ENCODE measurements at regions not wholly inside any gene's neighbourhood (a gene's known extent, or its start where the extent isn't known, plus 50 kb on each side); places are given as distances from the start of the nearest gene placed in this dataset.
"Not testable (repeated sequence)": the region's sequence is repeated elsewhere in the genome, so short reads cannot be mapped to it uniquely, and the experiment has no call there.

DNA sequence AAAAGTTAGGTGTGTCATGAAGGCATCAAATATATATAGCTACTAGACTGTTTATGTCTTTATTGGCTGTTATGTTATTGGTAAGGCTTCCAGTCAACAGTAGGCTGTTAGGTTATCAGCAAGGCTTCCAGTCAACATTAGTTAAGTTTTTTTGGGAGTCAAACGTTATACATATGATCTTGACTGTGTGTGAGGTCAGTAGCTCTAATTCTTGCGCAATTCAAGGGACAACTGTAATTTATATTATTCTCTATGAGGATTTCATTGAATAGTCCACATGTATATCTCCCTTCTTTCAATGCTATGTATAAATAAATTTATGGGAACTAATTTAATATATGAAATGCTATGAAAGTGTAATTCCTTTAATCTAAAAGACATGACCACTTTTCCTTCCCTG lies 757.5 kb upstream of the TMEFF2 start:
- TF ChIP-seq, protein P1, sequence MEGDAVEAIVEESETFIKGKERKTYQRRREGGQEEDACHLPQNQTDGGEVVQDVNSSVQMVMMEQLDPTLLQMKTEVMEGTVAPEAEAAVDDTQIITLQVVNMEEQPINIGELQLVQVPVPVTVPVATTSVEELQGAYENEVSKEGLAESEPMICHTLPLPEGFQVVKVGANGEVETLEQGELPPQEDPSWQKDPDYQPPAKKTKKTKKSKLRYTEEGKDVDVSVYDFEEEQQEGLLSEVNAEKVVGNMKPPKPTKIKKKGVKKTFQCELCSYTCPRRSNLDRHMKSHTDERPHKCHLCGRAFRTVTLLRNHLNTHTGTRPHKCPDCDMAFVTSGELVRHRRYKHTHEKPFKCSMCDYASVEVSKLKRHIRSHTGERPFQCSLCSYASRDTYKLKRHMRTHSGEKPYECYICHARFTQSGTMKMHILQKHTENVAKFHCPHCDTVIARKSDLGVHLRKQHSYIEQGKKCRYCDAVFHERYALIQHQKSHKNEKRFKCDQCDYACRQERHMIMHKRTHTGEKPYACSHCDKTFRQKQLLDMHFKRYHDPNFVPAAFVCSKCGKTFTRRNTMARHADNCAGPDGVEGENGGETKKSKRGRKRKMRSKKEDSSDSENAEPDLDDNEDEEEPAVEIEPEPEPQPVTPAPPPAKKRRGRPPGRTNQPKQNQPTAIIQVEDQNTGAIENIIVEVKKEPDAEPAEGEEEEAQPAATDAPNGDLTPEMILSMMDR (IDR thresholded peaks at IDR 0.05) = no peak
- Mint-ChIP-seq H3K27me3 (no peaks in the 10 kb centered on the region), H3K27ac (no peak overlapping the region), H3K9me3 (no peaks in the 10 kb centered on the region), H3K4me1 (no peaks in the 10 kb centered on the region), H3K36me3 (ENCODE audit: low read depth) (no peaks in the 10 kb centered on the region), H3K4me3 (no peak overlapping the region)
- no peak for DNase-seq
- ChIA-PET CTCF (no interaction called here), POLR2A (no interaction called here)
- intact Hi-C loops (cut with micrococcal nuclease) = no loop called here
- ATAC-seq (ENCODE audit: low read depth) = no peak

DNA sequence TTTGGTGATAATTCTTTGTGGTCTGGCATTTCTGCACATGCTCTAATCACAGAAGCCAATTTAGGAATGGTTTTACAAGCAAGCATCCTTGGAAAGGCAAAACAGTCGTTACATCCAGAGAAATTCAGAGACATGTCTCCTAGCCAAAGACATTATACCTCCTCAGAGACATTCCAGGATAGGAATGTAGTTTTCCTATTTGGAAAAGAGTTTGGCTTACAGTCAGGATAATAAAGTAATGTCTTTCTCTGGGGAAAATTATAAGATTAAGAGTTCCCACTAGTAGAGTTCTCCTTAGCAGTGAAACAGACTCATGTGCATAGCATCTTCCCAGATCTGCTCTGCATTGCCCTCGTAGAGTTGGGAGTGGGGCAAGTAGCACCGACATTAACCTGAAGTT lies 753.6 kb upstream of the TMEFF2 start:
- no peaks in the 10 kb centered on the region for H3K4me1 Mint-ChIP-seq
- no peak overlapping the region for H3K4me3 Mint-ChIP-seq
- H3K27me3 Mint-ChIP-seq = no peaks in the 10 kb centered on the region
- TF ChIP-seq, protein P1 (IDR thresholded peaks at IDR 0.05) = no peak
- CTCF ChIA-PET = no interaction called here
- intact Hi-C loops (cut with micrococcal nuclease) = no loop called here
- ATAC-seq (ENCODE audit: low read depth) = no peak
- H3K9me3 Mint-ChIP-seq = no peaks in the 10 kb centered on the region
- H3K36me3 Mint-ChIP-seq (ENCODE audit: low read depth) = no peaks in the 10 kb centered on the region
- DNase-seq = no peak
- H3K27ac Mint-ChIP-seq = no peak overlapping the region
- POLR2A ChIA-PET = no interaction called here

DNA sequence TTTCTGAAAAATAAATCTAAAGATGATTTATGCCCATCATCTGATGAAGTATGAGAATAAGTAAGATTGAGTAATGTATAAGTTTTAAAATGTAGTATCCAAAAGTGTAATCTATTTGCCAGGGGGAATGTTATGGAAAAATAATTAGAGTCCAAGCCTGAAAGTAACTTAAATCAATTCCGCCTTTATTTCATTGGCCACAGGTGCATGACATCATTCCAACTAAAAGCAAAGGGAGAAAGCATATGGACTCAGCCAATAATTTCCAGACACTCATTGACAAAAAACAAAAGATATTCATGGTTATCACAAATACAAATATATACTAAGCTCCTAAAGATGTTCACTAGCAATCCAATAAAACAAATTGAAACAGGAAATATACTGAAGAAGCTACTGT lies 752.6 kb upstream of the TMEFF2 start:
- Mint-ChIP-seq H3K36me3 (ENCODE audit: low read depth) (no peaks in the 10 kb centered on the region), H3K4me3 (no peak overlapping the region), H3K27ac (no peak overlapping the region), H3K4me1 (no peaks in the 10 kb centered on the region), H3K9me3 (peaks cover 5% of the 10 kb centered on the region), H3K27me3 (no peaks in the 10 kb centered on the region)
- intact Hi-C loops (cut with micrococcal nuclease) = no loop called here
- TF ChIP-seq, protein P1 (IDR thresholded peaks at IDR 0.05) = no peak
- ChIA-PET CTCF (no interaction called here), POLR2A (no interaction called here)
- DNase-seq (no peak), ATAC-seq (ENCODE audit: low read depth) (no peak)

DNA sequence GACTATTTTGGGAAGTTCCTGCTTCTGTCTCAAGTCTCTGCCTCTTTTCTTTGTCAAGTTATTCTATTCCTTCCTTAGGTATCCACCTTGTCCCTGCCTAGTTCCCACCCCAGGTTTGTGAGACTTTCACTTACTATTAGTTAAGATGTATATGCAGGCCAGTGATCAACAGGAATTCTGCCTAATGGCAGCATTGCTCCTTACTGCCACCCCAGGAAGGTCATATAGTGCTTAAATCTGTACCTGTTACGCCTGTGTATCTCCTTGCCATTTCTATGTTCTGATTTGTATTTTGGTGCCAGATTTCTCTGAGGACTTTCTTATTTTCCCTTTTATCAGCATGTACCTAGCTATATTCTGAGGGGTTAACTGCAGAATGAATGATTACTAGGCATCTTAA lies 746.0 kb upstream of the TMEFF2 start:
- ChIA-PET CTCF (no interaction called here), POLR2A (no interaction called here)
- ATAC-seq (ENCODE audit: low read depth) (no peak), DNase-seq (no peak)
- intact Hi-C loops (cut with micrococcal nuclease) = no loop called here
- Mint-ChIP-seq H3K27me3 (no peaks in the 10 kb centered on the region), H3K36me3 (ENCODE audit: low read depth) (no peaks in the 10 kb centered on the region), H3K9me3 (peaks cover 11% of the 10 kb centered on the region), H3K4me3 (no peak overlapping the region), H3K27ac (no peak overlapping the region), H3K4me1 (no peaks in the 10 kb centered on the region)
- TF ChIP-seq, protein P1 (IDR thresholded peaks at IDR 0.05) = no peak

DNA sequence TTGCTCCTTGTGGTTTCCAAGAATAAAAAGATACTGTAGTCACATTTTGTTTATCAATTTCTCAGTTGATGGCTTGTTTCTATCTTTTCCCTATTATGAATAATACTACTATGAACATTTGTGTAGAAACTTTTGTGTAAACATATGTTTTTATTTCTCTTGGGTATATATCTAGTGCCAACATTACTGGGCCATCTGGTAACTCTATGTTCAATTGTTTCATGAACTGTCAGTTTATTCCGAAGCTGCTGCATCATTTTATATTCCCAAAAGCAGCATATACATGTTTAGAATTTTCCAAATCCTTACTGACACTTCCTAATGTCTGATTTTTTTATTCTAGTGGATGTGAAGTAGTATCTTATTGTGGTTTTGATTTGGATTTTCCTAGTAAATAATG lies 737.6 kb upstream of the TMEFF2 start:
- ChIA-PET CTCF (no interaction called here), POLR2A (no interaction called here)
- no peaks in the 10 kb centered on the region for H3K27me3 Mint-ChIP-seq
- DNase-seq (no peak), ATAC-seq (ENCODE audit: low read depth) (no peak)
- intact Hi-C loops (cut with micrococcal nuclease) = no loop called here
- no peaks in the 10 kb centered on the region for H3K4me1 Mint-ChIP-seq
- H3K9me3 Mint-ChIP-seq = peaks cover 6% of the 10 kb centered on the region
- no peaks in the 10 kb centered on the region for H3K36me3 Mint-ChIP-seq (ENCODE audit: low read depth)
- TF ChIP-seq, protein P1 (IDR thresholded peaks at IDR 0.05) = no peak
- no peak overlapping the region for H3K4me3 Mint-ChIP-seq
- H3K27ac Mint-ChIP-seq = no peak overlapping the region

DNA sequence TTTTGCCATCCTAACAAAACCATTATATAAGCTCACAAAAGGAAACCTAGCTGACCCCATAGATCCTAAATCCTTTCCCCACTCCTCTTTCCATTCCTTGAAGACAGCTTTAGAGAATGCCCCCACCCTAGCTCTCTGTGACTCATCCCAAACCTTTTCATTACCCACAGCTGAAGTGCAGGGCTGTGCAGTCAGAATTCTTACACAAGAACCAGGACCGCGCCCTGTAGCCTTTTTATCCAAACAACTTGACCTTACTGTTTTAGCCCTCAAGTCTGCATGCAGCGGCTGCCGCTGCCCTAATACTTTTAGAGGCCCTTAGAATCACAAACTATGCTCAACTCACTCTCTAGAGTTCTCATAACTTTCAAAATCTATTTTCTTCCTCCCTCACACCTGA lies 726.9 kb upstream of the TMEFF2 start:
- H3K36me3 Mint-ChIP-seq (ENCODE audit: low read depth); DNase-seq; H3K9me3 Mint-ChIP-seq; POLR2A ChIA-PET; H3K4me3 Mint-ChIP-seq; CTCF ChIA-PET; intact Hi-C loops (cut with micrococcal nuclease); H3K4me1 Mint-ChIP-seq; H3K27me3 Mint-ChIP-seq; ATAC-seq (ENCODE audit: low read depth); H3K27ac Mint-ChIP-seq: not testable (repeated sequence)
